ENCODE measurements at regions not wholly inside any gene's neighbourhood (a gene's known extent, or its start where the extent isn't known, plus 50 kb on each side); places are given as distances from the start of the nearest gene placed in this dataset.

- TF ChIP-seq CTCF (IDR thresholded peaks at IDR 0.05) (no peak), EZH2 (IDR thresholded peaks at IDR 0.05; ENCODE audit: borderline replicate concordance, insufficient read depth, low read depth, low read length, poor library complexity, severe bottlenecking) (no peak)
Observed at GRCh38 chr4:110869862-110870572, 247.1 kb upstream of the PITX2 start.

All from B cell (primary cell).